Spinal cord (tissue), 9 donors: ENCODE measurements at regions not wholly inside any gene's neighbourhood (a gene's known extent, or its start where the extent isn't known, plus 50 kb on each side); places are given as distances from the start of the nearest gene placed in this dataset.

Source experiments
- DNase-seq, 6 donors: peaks; one replicate each; pipeline versions ENCODE4 v3.0.0 to v3.0.0-alpha.2; 2013 to 2015; ENCODE audit warnings: low spot score in 6 of 6, low read depth in 4 of 6
- H3K27ac ChIP-seq: one replicate; pipeline ENCODE4 v1.5.1; 2013; ENCODE audit warnings: low read depth, low read length, control low read depth
- H3K27me3 ChIP-seq: one replicate; pipeline ENCODE4 v1.6.1; 2013; ENCODE audit warnings: low read length; ENCODE audit not compliant: control insufficient read depth, insufficient read depth
- H3K36me3 ChIP-seq: one replicate; pipeline ENCODE4 v1.6.1; 2013; ENCODE audit warnings: low read length; ENCODE audit not compliant: control insufficient read depth, insufficient read depth
- H3K4me1 ChIP-seq: one replicate; pipeline ENCODE4 v1.6.1; 2013; ENCODE audit warnings: low read length; ENCODE audit not compliant: control insufficient read depth, insufficient read depth
- H3K4me3 ChIP-seq: one replicate; pipeline ENCODE4 v1.5.1; 2013; ENCODE audit warnings: low read depth, low read length, control low read depth
- H3K9me3 ChIP-seq: one replicate; pipeline ENCODE4 v1.6.1; 2013; ENCODE audit warnings: low read length; ENCODE audit not compliant: control insufficient read depth, insufficient read depth
- WGBS: methylation state at CpG from one replicate; pipeline ENCODE4 v1.1.5; 2013; ENCODE audit warnings: missing lambda C conversion rate; ENCODE audit not compliant: insufficient coverage; 5-methylcytosine and 5-hydroxymethylcytosine counted together
- donor health status: healthy.

DNA sequence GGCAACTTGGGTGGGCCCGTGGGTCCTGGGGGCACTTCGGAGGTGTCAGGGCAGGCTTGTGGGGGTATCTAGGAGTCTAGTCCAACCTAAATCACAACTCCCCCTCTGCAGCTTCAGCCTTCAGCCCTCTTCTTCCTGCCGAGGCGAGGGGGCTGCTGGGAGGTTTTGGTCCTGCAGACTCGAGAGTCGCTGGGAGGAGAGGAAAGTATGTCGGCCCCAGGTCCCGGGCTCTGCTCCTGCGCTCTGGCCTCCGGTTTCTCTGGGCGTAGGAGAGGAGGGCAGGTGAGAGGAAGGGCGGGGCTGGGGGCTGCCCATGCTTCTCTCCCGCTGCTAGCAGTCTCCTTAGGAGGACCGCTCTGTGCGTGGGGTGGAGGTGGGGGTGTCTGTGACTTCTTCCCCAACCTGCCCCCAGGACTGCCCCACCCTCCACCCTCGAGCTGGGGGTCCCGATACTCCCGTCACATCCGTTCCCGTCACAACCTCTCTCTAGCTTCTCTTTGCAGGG is 139.8 kb upstream of the COL5A1 start:
- Histone ChIP-seq H3K27ac (no peak overlapping the region), H3K27me3 (peaks cover 33% of the 10 kb centered on the region), H3K36me3 (no peaks in the 10 kb centered on the region), H3K4me3 (no peak overlapping the region), H3K4me1 (peaks cover 12% of the 10 kb centered on the region), H3K9me3 (no peaks in the 10 kb centered on the region)
- 22% methylated on average over 7 of the region's 20 CpGs for WGBS
- no peak for DNase-seq

DNA sequence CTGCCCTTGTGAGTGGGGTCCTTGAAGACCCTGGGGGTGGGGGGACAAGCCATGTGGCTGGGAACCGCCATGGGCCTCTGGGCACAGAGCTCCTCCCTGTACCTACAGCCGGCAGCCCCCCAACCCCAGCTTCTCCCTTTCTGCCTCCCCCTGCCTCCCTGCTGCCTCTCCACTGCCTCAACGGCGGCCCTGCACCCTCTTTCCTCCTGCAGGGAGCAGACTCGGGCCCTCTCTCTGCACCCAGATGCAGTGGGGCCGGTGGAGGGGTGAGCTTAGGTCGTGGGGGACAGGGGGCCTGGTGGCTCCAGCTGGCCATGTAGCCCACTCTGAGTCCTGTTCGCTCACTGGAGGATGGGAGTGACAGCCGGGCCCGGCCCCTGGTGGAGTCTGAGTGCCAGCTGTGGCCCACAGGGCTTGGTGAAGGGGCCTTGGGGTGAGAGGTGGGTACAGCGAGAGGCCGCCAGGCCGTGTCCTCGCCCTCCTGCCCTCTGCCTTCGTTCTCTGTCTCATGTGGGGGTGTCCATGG is 139.3 kb upstream of the COL5A1 start:
- 82% methylated on average over 10 of the region's 15 CpGs for WGBS
- Histone ChIP-seq H3K27ac (no peak overlapping the region), H3K9me3 (no peaks in the 10 kb centered on the region), H3K4me3 (no peak overlapping the region), H3K36me3 (no peaks in the 10 kb centered on the region), H3K27me3 (peaks cover 33% of the 10 kb centered on the region), H3K4me1 (peaks cover 12% of the 10 kb centered on the region)
- DNase-seq, result no peak

DNA sequence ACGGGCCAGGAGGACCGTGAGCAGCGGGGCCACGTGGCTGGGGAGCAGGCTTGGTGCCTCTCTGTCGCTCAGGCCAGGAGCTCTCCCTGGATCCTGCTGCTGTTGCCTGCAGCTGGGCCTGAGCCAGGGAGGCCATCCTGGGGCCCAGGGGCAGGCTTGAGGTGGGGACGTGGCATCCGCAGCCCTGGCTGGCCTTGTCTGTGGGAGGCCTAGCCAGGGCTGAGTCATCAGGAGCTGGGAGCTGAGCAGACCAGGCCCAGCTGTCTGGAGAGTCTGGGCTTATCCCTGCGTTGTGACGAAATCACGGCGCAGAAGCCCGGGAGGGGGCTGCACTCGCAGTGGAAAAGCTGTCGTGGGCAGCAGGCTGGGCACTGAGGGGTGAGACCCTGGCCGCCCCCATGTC is 138.8 kb upstream of the COL5A1 start:
- H3K9me3 ChIP-seq, result no peaks in the 10 kb centered on the region
- H3K36me3 ChIP-seq, result no peaks in the 10 kb centered on the region
- H3K27ac ChIP-seq, result no peak overlapping the region
- H3K4me1 ChIP-seq, result peaks cover 12% of the 10 kb centered on the region
- peaks cover 33% of the 10 kb centered on the region for H3K27me3 ChIP-seq
- DNase-seq, result no peak
- 78% methylated on average over 15 of the region's 15 CpGs for WGBS
- no peak overlapping the region for H3K4me3 ChIP-seq

DNA sequence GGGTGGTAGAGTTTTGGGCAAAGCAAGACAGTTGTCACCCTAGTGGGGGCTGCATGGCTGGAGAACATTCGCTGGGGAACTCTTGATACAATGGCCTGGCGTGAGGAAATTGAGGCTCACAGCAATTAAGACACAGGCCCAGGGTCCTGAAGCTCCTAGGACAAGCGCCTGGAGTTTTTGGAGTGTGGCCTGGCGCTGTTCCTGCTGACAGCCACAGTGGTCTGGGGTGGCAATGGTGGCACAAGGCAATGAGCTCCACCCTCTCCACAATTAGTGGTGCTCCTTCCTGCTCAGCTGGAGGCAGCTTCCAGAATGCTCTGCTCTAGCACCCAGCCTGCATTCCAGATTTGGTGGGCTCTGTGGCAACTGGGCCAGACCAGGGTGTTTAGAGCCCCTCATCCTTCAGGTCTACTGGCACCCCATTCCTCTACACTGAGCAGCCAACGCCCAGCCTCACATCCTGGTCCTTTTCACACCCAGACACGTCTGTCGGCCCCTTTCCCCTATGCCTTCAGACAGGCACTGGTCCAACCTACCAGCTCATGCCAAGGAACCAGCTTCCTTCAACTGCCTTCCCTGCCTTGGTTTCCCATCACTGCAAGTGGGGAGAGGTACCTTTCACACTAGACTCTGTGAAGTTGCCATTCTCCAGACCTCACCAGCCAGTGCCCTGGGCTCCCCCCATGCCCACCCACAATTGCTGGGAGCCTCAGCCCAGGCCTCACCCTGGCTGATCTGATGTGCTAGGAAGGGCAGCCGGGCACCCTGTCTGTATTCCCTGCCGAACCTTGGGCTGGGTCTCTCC is 138.1 kb upstream of the COL5A1 start:
- 89% methylated on average over 9 of the region's 9 CpGs for WGBS

DNA sequence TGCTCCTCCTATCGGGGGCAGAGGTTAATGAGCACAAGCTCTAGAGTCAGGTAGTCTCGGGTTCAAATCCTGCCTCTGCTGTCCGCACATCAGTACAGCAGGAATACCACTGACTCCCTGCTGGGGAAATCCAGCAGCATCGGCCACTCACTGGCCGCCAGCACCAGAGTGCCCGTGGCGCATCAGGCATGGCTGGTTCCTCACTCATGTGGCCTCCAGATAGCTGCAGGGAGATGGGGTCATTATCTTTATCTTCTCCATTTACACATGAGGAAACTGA is 137.6 kb upstream of the COL5A1 start:
- Histone ChIP-seq H3K4me3 (no peak overlapping the region), H3K36me3 (no peaks in the 10 kb centered on the region), H3K27me3 (peaks cover 33% of the 10 kb centered on the region), H3K27ac (no peak overlapping the region), H3K9me3 (no peaks in the 10 kb centered on the region), H3K4me1 (peaks cover 12% of the 10 kb centered on the region)
- no peak for DNase-seq
- WGBS, result 97% methylated on average over 7 of the region's 7 CpGs

More for the DNA sequence above, 138.1 kb upstream of the COL5A1 start:
- DNase-seq, result no peak
- Histone ChIP-seq H3K4me3 (no peak overlapping the region), H3K36me3 (no peaks in the 10 kb centered on the region), H3K9me3 (no peaks in the 10 kb centered on the region), H3K27me3 (peaks cover 33% of the 10 kb centered on the region), H3K27ac (no peak overlapping the region), H3K4me1 (peaks cover 12% of the 10 kb centered on the region)

DNA sequence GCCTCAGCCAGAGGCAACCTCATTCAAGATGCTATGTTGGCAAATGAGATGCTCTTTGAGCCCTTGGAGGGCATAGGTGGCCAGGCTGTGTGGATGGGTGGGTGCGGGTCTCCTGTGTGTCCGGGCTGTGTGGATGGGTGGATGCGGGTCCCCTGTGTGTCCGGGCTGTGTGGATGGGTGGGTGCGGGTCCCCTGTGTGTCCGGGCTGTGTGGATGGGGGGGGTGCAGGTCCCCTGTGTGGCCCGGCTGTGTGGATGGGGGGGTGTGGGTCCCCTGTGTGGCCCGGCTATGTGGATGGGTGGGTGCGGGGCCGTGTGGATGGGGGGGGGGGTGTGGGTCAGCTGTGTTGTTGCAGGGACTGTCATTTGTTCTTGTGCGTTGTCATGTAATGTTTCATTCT is 136.6 kb upstream of the COL5A1 start:
- no peak for DNase-seq
- 74% methylated on average over 7 of the region's 11 CpGs for WGBS
- no peaks in the 10 kb centered on the region for H3K9me3 ChIP-seq
- H3K27me3 ChIP-seq, result peaks cover 33% of the 10 kb centered on the region
- no peaks in the 10 kb centered on the region for H3K36me3 ChIP-seq
- peaks cover 12% of the 10 kb centered on the region for H3K4me1 ChIP-seq
- no peak overlapping the region for H3K27ac ChIP-seq
- H3K4me3 ChIP-seq, result no peak overlapping the region

DNA sequence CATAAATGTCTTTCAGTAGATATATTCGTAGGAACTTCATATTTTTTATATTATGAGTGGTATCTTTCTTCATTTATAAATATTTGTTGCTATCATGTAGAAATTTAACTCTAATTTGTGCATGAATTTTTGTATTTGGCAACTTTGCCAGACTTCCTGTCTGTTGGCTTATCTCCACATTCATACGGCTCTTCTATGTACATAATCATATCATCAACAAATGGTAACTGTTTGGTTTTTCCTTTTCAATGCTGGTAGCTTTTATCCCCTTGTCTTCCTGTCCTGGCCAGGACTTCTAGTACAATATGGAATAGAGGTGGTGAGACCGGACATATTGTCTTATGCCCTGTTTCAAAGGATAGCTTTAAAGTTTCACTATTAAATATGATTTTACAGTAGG is 132.3 kb upstream of the COL5A1 start:
- Histone ChIP-seq H3K4me3 (no peak overlapping the region), H3K36me3 (no peaks in the 10 kb centered on the region), H3K27me3 (peaks cover 3% of the 10 kb centered on the region), H3K9me3 (peaks cover 2% of the 10 kb centered on the region), H3K4me1 (no peaks in the 10 kb centered on the region), H3K27ac (no peak overlapping the region)
- WGBS, result no CpG with 5 or more reads among the region's 3 CpGs
- DNase-seq, result no peak

DNA sequence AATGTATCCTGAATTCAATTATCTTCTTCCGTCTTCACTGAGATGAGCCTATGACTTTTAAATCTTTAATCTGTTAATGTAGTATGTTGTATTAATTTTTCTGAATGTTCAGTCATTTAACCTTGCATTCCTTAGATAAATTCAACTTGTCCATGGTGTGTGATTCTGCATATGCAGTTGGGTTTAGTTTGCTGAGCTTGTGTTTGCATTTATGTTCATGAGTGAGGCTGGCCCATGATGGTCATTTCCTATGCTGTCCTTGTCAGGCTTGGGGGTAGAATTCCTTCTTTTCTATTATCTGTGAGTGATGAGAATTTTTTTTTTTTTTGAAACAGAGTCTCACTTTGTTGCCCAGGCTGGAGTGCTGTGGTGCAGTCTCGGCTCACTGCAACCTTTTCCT is 131.8 kb upstream of the COL5A1 start:
- Histone ChIP-seq H3K27me3 (peaks cover 3% of the 10 kb centered on the region), H3K4me3 (no peak overlapping the region), H3K36me3 (no peaks in the 10 kb centered on the region), H3K9me3 (peaks cover 4% of the 10 kb centered on the region), H3K4me1 (no peaks in the 10 kb centered on the region), H3K27ac (no peak overlapping the region)
- no peak for DNase-seq
- WGBS, result 100% methylated on average over 1 of the region's 2 CpGs

DNA sequence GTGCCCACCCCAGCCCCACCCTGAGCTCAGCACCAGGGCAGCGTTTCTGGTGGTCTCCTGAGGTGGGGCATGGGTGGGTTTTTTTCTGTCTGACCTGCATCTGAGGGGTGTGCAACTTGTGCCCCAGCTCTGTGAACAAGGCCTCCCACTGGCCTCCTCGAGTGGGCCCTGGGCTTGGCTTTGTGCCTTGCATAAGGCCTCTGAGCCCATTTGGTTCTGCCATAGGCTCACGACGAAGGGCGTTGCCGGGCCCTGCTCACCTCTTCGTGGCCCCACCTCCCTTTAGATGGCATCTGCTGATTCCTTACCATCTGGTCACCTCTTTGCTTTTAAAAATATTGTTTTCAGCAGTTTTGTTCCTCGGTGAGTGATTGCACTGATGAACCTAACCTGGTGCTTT is 127.1 kb upstream of the COL5A1 start:
- WGBS, result 93% methylated on average over 7 of the region's 8 CpGs
- peaks cover 9% of the 10 kb centered on the region for H3K4me1 ChIP-seq
- H3K9me3 ChIP-seq, result peaks cover 4% of the 10 kb centered on the region
- no peak overlapping the region for H3K27ac ChIP-seq
- no peak for DNase-seq
- no peaks in the 10 kb centered on the region for H3K27me3 ChIP-seq
- no peaks in the 10 kb centered on the region for H3K36me3 ChIP-seq
- H3K4me3 ChIP-seq, result no peak overlapping the region
